HL-60/S4 treated with phorbol 12-myristate 13-acetate at 8.2 ng/mL for 4 days and 3 days (cell line): ENCODE measurements at regions not wholly inside any gene's neighbourhood (a gene's known extent, or its start where the extent isn't known, plus 50 kb on each side); places are given as distances from the start of the nearest gene placed in this dataset.

Experiments used
- in situ Hi-C: fragments of 300-500 bp; cut with MboI; formaldehyde crosslinking; loops from 2 replicates; pipeline ENCODE4 v1.15.0; 2022; ENCODE audit warnings: low sequenced_read_pairs

DNA sequence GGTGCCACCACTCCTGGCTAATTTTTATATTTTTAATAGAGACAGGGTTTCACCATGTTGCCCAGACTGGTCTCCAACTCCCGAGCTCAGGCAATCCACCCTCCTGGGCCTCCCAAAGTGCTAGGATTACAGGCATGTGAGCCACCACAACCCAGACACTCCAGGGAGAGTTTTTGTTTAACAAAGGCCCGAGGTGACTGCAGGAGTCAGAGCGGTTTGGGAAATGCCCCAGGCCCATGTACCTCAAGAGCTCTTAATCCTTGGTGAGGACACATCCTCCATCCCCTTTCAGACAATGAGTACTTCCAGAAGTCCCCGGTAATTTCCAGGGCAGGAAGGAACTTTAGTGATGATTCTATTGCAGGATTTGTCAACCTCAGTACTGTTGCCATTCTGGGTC, 176.0 kb downstream of the ESRRB start:
- in situ Hi-C loops, result no loop called here

DNA sequence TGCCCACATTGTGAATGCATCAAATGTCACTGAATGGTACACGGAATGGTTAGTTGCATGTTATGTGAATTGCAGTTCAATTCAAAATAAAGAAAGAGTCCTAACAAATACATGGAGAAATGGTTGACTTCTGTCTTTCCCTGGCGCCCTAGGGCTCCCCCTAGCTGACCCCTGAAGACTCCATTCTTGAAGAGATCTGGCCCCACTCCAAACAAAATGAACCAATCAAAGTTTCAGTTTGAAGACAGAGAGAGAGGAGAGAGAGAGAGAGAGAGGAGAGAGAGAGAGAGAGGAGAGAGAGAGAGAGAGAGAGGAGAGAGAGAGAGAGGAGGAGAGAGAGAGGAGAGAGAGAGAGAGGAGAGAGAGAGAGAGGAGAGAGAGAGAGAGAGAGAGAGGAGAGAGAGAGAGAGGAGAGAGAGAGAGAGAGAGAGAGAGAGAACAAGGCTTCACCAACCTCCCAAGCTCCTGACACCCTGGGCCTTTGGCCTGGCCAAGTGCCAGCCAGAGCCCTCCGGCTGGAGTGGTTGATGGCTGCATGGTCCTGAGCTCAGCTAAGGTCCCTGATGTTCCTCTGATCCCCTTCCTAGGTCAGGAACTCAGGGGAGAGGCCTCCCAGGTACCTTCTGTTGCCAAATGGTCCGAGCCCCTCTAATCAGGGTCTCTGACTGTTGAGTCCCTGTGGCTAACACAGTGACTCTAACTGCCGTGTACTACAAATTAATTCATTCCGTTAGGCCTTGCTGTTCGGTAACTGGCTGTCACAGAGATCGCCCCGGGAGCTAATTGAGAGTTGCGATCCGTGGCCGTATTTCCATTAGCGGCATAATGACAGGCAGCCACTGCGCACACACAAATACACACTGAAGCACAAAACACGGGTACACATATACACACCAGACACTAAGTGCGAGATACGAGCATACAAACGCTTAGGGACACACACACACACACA, 188.8 kb downstream of the ESRRB start:
- in situ Hi-C loops, result no loop called here

DNA sequence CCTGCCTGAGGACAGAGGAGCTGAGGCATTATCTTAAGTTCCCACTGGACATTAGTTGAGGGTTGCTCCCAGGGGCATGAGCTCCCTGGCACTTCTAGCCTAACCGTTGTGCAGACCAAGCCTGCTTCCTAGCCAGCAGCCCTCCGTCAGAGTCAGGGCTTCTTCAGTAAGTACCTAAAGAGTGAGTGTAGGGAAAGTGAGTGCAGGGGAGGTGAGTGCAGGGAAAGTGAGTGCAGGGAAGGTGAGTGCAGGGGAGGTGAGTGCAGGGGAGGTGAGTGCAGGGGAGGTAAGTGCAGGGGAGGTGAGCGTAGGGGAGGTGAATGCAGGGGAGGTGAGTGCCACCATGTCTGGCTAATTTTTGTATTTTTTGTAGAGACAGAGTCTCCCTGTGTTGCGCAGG, 190.5 kb downstream of the ESRRB start:
- in situ Hi-C loops, result no loop called here

DNA sequence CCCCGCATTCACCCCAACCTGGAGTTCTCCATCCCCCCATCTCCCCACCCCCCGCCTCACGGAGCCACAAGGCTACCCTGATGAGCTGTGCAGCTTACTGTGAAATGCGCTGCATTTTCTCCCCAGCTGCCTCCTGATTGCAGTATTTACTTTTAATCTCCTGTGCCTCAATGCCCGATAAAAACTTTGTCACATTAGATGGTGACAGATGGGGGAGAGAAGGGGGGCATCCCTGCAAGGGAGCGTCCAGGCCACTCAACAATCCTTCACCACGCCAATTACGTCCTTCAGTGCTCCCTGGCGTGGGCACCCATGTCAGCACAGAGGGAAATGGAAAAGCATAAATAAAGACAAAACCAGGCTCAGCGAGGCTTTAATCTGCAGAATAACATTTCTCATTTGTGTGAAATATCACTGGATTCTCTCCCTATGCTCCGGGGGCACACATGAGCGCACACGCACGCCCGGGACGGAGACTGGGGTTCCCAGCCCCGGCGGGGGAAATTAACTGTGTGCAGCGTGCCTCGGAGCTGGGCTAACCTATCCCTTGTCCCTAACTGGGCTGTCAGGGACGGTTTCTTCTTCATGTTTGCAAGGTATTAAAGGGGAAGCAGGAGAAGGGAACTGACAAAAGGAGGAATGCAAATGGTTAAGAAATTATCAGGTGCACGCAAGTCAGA, 186.7 kb upstream of the VASH1 start:
- in situ Hi-C loops, result no loop called here

DNA sequence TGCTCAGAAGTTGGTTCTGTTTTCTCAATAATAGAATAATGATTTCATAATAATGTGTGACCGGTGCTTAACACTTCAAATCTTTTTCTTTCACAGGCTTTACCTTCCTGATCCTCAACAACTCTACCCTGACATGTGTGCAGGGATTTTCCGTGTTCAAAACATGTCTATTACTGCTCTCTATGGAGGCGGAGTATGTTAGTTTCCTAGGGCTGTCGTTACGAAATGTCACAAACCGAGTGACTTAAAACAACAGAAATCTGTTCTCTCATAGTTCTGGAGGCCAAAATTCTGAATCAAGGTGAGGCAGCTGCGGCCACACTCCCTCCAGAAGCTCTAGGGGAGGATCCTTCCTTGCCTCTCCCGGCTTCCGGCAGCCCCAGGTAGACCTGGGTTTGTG, 186.2 kb upstream of the VASH1 start:
- in situ Hi-C loops, result no loop called here

DNA sequence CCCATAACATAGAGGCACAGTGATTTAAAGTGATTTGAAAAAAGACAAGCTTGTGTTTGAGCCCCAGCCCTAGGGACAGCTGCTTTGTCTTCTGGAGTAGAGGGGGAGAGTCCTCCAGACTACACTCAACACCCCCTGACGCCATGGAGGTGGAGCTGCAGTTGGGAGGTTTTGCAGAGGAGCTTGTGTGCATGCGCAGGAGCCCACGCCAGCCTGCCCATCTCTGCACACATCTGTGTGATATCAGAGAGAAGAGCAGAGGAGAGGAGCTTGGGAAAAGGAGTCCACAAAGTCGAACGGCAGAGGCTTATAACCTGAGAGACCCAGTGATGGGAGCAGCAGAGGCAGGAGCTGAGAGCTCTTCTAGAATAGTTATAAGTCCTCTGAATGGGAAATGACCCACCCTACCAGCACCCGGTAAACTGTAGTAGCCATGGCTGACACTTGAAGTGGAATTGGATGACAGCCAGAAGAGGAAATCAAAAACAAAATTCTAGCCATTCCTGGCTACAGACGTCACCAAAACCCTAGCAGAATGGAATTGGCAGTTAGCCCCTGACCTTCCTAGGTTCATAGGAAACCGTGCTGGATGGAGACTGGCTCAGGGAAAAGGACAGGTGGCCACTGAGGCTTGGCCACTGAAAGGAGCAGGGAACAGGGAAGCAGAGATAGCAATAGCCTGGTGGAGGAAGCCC, 185.1 kb upstream of the VASH1 start:
- in situ Hi-C loops, result no loop called here

DNA sequence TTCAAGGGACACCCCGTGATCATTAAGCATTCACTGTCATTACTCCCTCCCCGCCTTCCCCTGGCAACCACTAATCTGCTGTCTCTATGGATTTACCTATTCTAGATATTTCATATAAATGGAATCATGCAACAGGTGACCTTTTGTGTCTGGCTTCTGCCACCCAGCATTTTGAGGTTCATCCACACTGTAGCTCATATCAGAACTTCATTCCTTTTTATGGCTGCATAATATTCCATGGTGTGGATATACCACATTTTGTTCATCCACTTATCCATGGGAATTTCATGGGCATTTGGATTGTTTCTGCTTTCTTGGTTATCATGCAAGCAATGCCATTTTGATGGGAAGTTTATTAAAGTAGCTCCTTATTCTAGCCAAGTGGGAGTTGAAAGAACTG, 184.2 kb upstream of the VASH1 start:
- in situ Hi-C loops, result no loop called here

DNA sequence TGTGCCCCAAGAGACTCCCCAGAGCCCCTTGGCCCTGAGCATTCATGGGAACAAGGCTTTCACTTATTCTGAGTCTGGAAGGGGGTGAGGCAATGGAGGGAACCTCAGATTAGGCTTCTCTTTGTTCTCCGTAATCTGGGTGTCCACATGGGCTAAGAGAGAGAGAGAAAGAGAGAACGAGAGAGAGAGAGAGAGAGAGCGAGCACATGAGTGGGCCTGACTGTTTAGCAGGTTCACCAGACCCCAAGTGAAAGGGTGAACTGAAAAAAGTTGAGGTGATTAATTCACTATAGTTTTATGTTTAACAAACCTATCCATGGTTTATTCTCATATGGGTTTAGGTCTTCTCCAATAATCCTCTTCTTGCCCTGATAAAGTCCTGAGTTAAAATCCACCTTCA, 183.4 kb upstream of the VASH1 start:
- in situ Hi-C loops, result no loop called here

DNA sequence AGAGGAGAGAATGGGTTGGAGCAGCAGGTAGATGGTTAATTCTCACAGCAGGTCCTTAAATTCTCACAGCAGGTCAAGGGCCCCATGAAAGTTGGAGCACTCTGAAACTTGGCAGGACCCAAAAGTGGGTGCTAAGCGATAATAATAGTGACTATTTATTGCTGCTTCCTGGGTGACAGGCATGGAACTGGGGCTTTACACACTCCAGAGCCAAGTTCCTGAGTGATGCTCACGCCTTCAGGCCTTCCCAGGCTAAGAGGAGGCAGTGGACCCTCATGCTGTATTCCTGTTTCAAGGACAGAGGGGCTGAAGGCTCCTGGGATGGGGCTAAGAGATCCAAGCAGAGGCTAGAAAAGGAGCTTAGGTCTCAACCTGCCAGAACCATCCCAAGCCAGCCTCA, 180.9 kb upstream of the VASH1 start:
- in situ Hi-C loops, result no loop called here

DNA sequence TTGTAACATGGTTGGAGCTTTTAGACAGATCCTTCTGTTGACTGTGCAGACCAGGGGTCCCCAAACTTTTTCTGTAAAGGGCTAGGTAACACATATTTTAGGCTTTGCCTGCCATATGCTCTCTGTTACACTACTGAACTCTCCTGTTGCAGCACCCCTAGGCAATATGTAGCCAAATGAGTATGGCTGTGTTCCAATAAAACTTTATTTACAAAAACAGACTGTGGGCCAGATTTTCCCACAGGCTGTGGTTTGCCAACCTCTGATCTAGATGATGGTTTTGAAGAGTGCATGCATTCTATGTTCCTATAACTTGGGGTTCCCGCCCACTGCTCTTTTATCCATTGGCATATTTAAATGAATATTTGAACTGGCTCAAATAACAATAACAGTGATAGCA, 180.3 kb upstream of the VASH1 start:
- in situ Hi-C loops, result no loop called here

DNA sequence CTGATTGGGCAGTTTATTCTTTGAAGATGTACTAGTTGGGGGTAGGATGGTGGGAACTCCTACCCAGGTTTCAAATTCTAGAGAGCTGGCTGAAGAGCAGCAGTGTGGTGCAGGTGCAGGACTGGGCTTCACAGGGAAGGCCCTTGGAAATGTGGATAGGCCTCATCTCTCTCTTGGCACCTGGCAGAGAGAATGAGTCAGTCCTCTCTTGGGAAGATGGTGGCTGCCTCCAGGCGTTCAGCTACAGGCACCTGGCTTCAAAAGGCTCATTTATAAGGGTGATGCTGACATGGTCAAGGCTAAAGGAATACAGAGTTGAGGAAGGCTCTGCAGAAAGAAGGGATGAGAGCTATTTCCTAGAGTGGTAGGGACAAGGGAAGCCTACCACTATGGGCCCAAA, 179.7 kb upstream of the VASH1 start:
- in situ Hi-C loops, result no loop called here

DNA sequence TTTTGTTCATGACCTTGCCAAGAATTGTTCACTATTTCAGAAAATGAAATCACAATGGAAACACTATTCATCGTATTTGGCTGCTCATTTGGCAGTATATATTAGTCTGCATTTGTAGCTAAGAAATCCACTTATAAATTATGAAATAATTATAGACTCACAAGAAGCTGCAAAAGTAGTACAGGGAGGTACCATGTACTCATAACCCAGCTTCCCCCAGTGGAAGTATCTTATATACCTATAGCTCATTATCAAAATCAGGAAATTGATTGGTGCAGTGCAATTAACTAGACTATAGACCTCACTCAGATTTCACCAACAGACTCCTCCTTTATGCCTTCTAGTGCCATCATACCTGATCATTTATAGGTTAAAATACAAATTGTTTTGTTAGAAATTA, 178.8 kb upstream of the VASH1 start:
- in situ Hi-C loops, result no loop called here

DNA sequence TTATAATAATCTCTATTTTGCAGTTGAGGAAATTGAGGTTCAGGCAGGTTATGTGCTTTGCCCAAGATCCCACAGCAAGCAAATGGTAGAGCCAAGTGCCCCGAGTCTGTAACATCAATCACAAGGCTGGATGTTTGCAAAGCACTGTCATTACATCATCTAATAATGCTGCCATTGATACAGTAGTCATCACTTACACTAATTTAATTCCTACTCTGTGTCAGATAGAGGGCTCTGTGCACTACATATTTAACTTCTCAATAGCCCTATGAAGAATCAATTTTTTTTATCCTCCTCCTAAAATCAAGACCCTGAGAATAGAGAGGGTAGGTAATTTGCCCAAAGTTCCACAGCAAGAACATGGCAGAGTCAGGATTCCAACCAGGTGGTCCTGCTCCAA, 178.1 kb upstream of the VASH1 start:
- in situ Hi-C loops, result no loop called here

DNA sequence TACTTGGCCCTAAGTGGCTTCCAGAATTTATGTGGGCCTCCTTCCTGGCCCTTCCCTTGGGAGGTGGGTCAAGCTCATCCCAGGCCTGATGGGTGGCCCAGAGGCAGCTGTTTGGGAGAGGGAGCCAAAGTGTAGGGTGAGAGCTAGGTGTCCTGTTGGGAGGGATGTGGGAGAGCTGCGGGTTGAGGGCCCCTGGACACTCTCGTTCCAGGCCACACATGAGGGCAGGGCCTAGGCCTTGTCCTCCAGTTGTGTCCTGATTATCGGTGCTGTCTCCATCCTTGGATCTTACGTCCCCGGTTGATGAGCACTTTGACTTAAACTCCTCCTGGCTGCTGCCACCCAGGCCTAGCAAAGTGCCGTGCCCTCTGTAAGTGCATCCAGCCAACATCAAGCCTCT, 177.5 kb upstream of the VASH1 start:
- in situ Hi-C loops, result no loop called here

DNA sequence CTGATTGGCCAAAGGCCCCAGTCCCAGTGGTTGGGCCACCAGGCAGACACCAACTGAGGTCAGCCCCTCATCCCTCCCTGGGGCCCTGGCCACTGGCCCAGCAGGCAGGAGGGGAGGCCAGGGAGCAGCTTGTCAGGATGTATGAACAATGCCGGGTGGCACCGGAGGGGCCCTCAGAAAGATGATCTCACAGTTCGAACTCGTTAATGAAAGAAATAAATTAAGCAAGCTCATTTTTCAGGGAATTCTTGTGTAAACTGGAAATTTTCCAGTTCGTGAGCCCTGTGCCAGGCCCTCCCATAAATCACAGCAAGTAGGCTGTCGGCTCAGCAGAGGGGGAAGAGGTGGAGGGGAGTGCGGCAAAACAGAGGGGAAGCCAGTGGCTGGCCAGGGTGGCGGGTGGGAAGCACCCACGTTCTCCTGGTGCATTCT, 177.0 kb upstream of the VASH1 start:
- in situ Hi-C loops, result no loop called here

DNA sequence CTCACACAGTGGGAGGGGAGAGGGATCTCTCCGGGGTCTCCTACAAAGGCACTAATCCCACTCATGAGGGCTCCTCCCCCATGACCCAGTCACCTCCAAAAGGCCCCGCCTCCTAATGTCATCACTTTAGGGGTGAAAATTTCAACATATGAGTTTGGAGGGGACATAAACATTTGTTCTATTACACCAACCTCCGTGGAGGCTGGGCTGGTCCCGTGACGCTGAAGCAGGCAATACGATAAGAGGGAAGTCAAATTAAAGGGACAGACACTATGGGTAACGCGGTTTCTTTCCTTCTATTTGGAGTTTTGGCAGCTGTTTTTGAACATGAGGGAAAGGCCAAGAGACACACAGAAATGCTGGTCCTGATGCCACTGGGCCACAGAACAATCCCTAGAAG, 175.7 kb upstream of the VASH1 start:
- in situ Hi-C loops, result no loop called here

DNA sequence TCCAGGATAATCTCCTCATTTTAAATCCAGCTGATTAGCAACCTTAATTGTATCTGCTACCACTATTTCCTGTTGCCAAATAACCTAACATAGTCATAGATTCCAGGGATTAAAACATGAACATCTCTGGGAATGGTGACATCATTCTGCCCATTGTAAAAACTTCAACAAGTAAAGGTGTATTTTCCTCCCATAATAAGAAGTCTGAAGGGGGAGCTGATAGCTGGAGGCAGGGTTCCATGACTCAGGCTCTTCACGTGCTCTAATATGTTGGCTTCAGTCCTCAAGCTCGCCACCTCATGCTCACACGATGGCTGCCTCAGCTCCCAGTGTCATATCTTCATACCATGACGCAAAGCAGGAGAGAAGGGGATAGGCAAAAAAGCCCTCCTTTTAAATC, 172.0 kb upstream of the VASH1 start:
- in situ Hi-C loops, result no loop called here

DNA sequence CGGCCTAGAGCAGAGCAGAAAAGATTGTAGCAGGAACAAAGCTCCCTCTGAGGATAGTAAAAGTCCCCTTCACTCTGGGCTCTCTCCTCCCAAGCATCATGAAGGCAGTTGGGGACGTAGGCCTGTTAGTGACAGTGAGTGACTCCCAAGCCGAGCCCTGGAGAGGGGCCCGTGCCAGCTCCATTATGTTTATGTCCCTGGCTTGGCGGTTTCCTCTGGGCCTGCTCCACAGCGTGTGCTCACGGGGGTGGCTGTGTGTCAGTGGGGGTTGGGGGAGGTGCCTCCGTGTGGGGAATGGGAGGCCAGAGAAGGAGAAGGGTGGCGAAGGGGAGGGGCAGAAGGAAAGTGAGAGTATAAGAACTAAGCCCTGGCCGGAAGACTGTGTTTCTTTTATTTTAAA, 170.0 kb upstream of the VASH1 start:
- in situ Hi-C loops, result no loop called here

DNA sequence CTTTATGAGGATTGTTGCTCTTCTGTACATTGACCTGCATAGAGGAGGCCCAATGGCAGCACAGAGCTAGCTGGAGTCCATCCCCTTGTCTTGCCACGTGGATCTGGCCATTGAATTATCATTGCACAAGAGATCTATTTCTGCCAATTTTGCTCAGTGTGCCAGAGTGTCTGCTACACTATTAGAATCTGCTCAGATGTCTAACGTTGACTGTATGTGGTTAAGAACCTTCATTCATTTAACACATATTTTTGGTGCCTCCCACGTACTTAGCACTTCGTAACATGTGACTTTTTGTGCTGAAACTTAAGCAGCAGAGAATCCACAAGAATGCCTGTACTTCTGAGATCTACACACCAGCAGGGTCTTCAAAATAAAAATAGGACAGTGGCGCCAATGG, 166.0 kb upstream of the VASH1 start:
- in situ Hi-C loops, result no loop called here

DNA sequence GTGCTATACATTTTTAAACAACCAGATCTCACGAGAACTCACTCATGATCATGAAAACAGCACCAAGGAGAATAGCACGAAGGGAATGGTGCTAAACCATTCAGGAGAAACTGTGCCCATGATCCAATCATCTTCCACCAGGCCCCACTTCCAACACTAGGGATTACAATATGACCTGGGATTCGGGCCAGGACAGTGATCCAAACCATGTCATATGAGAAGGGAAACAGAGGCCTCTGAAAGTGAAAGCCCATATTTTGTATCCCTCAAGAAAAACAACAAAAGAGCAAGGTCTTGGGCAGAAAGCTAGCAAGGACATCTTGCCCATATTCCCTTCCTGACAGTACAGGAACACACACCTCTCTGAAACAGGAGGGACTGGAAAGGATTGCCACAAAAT, 163.9 kb upstream of the VASH1 start:
- in situ Hi-C loops, result no loop called here

DNA sequence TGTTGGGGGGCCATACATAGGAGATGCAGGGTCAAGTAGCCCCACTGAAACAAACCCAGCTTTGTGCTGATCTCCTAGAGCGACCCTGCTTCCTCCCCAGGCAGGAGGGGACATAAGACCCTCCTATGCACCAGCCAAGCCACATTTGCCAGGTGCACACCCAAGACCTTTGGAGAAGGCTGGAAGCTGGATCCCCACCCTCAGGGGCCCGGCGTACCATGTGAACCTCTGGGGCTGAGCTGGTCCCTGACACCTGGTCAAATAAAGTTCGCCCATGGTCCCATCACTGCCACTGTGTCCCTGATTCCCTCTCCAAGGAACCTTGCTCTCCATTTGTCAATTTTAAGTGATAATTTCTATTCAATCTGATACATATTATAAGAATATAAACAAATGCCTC, 162.1 kb upstream of the VASH1 start:
- in situ Hi-C loops, result no loop called here
